GM12892 (cell line): ENCODE measurements at regions not wholly inside any gene's neighbourhood (a gene's known extent, or its start where the extent isn't known, plus 50 kb on each side); places are given as distances from the start of the nearest gene placed in this dataset.
"Not testable (repeated sequence)": the region's sequence is repeated elsewhere in the genome, so short reads cannot be mapped to it uniquely, and the experiment has no call there.

ENCODE experiments used
- DNase-seq: peaks from one replicate; pipeline ENCODE4 v3.0.0; 2011; ENCODE audit not compliant: insufficient read length
- FAIRE-seq: peaks from 2 replicates; lab custom pipeline; 2011; peaks lifted over from hg19 to GRCh38; lab: Jason Lieb, UNC
- POLR2A ChIP-seq: IDR thresholded peaks from 2 replicates; pipeline ENCODE4 v1.6.1; 2011; ENCODE audit warnings: low read depth, low read length, control low read depth
- POLR2AphosphoS5 ChIP-seq: IDR thresholded peaks from 2 replicates; pipeline ENCODE4 v1.6.1; 2011; ENCODE audit warnings: low read depth, low read length, control low read depth
- TAF1 ChIP-seq: IDR thresholded peaks from 2 replicates; pipeline ENCODE4 v1.6.1; 2011; ENCODE audit warnings: low read depth, mild to moderate bottlenecking, control low read depth, low read length, borderline replicate concordance

DNA sequence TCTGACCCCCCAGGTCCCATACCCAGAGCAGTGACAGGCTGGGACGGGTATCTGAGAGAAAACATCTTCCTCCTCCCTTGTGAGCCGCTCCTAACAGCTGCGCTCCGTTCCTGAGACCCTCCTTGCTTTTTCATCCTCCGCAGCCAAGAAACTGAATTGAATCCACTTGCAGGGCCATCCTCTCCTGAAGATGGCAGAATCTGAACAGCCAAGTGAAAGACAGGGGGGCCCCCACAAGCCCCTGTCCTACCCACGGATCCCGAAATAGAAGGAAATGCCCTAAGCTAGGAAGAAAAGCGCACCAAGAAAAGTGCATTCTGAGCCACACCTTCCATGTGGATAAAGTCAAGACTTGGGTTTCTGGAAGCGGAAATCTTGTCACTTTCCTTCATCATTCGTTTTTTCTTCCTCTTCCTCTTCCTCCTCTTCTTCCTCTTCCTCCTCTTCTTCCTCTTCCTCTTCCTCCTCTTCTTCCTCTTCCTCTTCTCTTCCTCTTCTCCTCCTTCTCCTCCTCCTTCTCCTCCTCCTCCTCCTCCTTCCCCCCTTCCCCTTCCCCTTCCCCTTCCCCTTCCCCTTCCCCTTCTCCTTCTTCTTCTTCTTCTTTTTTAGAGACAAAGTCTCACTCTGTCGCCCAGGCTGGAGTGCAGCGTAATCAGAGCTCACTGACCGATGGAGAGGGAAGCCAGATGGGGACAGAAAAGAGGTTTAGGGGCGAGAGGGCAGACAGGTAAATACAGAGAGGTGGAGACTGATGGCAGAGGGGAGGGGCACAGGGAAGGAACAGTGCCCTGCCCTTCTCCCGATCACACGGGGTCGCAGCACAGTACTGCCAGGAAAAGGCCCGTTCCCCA, 86.0 kb upstream of the WWC2 start:
- no peak for FAIRE-seq
- TF ChIP-seq POLR2A (no peak), POLR2AphosphoS5 (no peak)
- DNase-seq = no peak

GRCh38 chr4:183011213-183011907, 87.7 kb upstream of the WWC2 start:
- TF ChIP-seq POLR2A (no peak), TAF1 (no peak), POLR2AphosphoS5 (no peak)
- DNase-seq (no peak), FAIRE-seq (no peak)

DNA sequence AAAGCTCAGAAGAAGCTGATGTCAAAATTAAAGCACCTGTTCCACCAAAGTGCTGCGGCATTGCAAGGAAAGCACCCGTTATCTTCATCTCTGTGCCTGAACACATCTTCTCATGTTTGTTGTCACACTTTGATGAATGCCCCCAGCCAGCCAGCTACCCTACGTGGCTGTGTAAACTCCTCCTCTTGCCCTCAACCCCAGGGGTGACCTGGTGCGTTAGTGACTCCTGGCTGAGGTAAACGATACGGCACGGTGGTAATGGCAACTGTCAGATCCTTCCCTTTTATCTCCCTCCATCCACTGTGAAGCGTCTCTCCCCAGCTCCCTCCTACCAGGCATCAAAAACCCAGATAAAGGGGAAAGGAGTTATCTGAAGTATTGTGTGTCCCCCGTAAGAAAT, 90.6 kb upstream of the WWC2 start:
- DNase-seq = no peak
- FAIRE-seq = no peak
- TF ChIP-seq POLR2A (no peak), POLR2AphosphoS5 (no peak), TAF1 (no peak)

GRCh38 chr4:183004370-183004769, 87.2 kb upstream of the DCTD start:
- DNase-seq, FAIRE-seq: not testable (repeated sequence)

GRCh38 chr4:182994171-182994570, 77.0 kb upstream of the DCTD start:
- no peak for DNase-seq
- no peak for TF ChIP-seq POLR2AphosphoS5
- no peak for TF ChIP-seq POLR2A
- TF ChIP-seq TAF1 = no peak
- FAIRE-seq = no peak

GRCh38 chr4:182978152-182978827, 61.1 kb upstream of the DCTD start:
- FAIRE-seq (no peak), DNase-seq (no peak)
- no peak for TF ChIP-seq TAF1
- TF ChIP-seq POLR2A = no peak
- TF ChIP-seq POLR2AphosphoS5 = no peak

GRCh38 chr4:182975806-182976205, 58.6 kb upstream of the DCTD start:
- DNase-seq (no peak), FAIRE-seq (no peak)
- TF ChIP-seq POLR2A (no peak), POLR2AphosphoS5 (no peak), TAF1 (no peak)

DNA sequence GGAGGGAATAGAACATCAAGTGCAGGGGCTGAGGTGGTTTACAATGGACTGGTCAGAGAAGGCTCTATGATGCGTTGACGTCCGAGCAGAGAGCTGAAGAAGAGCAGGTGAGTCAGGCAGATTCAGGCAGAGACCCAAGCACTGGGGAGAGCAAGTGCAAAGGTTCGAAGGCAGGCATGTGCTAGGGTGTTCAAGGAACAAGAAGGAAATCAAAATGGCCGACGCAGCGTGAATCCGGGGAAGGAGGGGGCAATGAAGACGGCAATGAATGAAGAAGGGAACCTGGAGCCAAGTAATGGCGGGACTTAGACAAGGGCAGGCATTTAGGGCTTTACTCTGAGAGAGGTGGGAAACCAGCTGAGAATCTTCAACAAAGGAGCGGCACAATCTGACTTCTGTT, 56.8 kb upstream of the DCTD start:
- TF ChIP-seq POLR2A (no peak), TAF1 (no peak), POLR2AphosphoS5 (no peak)
- FAIRE-seq (no peak), DNase-seq (no peak)

- FAIRE-seq (no peak), DNase-seq (no peak)
- TF ChIP-seq TAF1 = no peak
- TF ChIP-seq POLR2A = no peak
- no peak for TF ChIP-seq POLR2AphosphoS5
These were observed 56.3 kb upstream of the DCTD start for GRCh38 chr4:182973511-182973911.

DNA sequence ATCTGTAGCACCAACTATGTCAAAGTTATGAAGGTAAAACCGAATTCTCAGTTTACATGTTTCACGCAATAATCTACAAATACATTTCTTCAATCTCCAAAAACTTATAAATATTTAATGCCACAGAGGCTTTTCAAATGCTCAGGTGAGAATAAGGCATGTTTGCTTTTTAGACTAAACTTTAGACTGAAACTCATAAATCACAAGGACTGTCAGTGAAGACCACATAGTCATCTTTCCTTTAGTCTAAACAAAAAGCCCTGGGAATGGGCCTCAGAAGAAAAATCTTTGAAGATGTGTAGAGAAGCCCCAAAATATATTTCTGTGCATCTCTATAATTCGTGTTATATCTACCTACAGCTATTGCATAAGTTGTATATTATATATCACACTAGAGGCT, 54.5 kb upstream of the DCTD start:
- no peak for DNase-seq
- no peak for FAIRE-seq
- TF ChIP-seq POLR2AphosphoS5 (no peak), TAF1 (no peak), POLR2A (no peak)

GRCh38 chr4:182969651-182970279, 52.6 kb upstream of the DCTD start:
- FAIRE-seq (peak; percentile 73), DNase-seq (no peak)
- no peak for TF ChIP-seq POLR2AphosphoS5
- TF ChIP-seq POLR2A = no peak
- no peak for TF ChIP-seq TAF1
